H9 (cell line): ENCODE measurements at regions not wholly inside any gene's neighbourhood (a gene's known extent, or its start where the extent isn't known, plus 50 kb on each side); places are given as distances from the start of the nearest gene placed in this dataset.
"Not testable (repeated sequence)": the region's sequence is repeated elsewhere in the genome, so short reads cannot be mapped to it uniquely, and the experiment has no call there.

Experiments used
- DNase-seq: peaks from one replicate; pipeline ENCODE4 v3.0.0-alpha.2; 2017
- H2AFZ ChIP-seq: one replicate; pipeline ENCODE4 v1.6.1; 2013; ENCODE audit warnings: mild to moderate bottlenecking, low read length, control low read depth, moderate library complexity
- H2AK5ac ChIP-seq: 2 replicates; pipeline ENCODE4 v1.6.1; 2013; ENCODE audit warnings: low read length, control low read depth, mixed read lengths; ENCODE audit not compliant: insufficient read length
- H2BK120ac ChIP-seq: one replicate; pipeline ENCODE4 v1.6.1; 2013; ENCODE audit warnings: low read depth, mild to moderate bottlenecking, low read length, control low read depth, inconsistent platforms; ENCODE audit not compliant: poor library complexity, severe bottlenecking
- H2BK12ac ChIP-seq: 2 replicates; pipeline ENCODE4 v1.6.1; 2013; ENCODE audit warnings: low read length, control low read depth, mixed read lengths, low read depth; ENCODE audit not compliant: insufficient read length
- H2BK15ac ChIP-seq: 2 replicates; pipeline ENCODE4 v1.6.1; 2013; ENCODE audit warnings: low read depth, low read length, control low read depth
- H2BK20ac ChIP-seq: one replicate; pipeline ENCODE4 v1.6.1; 2013; ENCODE audit warnings: low read depth, mild to moderate bottlenecking, low read length, control low read depth, inconsistent platforms; ENCODE audit not compliant: poor library complexity, severe bottlenecking
- H2BK5ac ChIP-seq: 2 replicates; pipeline ENCODE4 v1.6.1; 2013; ENCODE audit warnings: low read length, control low read depth, mixed read lengths; ENCODE audit not compliant: insufficient read length
- H3K14ac ChIP-seq: 2 replicates; pipeline ENCODE4 v1.6.1; 2013; ENCODE audit warnings: low read length, control low read depth; ENCODE audit not compliant: insufficient read depth
- H3K18ac ChIP-seq: 2 replicates; pipeline ENCODE4 v1.6.1; 2013; ENCODE audit warnings: low read depth, mild to moderate bottlenecking, mixed read lengths, low read length, control low read depth; ENCODE audit not compliant: insufficient read length
- H3K23ac ChIP-seq: 2 replicates; pipeline ENCODE4 v1.6.1; 2013; ENCODE audit warnings: low read length, control low read depth, mixed read lengths, low read depth; ENCODE audit not compliant: insufficient read length
- H3K23me2 ChIP-seq: 2 replicates; pipeline ENCODE4 v1.6.1; 2013; ENCODE audit warnings: low read depth, mild to moderate bottlenecking, mixed read lengths, low read length, control low read depth; ENCODE audit not compliant: insufficient read length, poor library complexity, severe bottlenecking
- H3K27ac ChIP-seq: 2 replicates; pipeline ENCODE4 v1.5.1; 2013; ENCODE audit warnings: low read length, control low read depth, mixed read lengths, low read depth; ENCODE audit not compliant: insufficient read length
- H3K27me3 ChIP-seq: 2 replicates; pipeline ENCODE4 v1.6.1; 2013; ENCODE audit warnings: low read length, control low read depth, inconsistent platforms; ENCODE audit not compliant: insufficient read depth
- H3K4ac ChIP-seq: 2 replicates; pipeline ENCODE4 v1.6.1; 2013; ENCODE audit warnings: low read depth, mild to moderate bottlenecking, control low read depth, inconsistent platforms, low read length, moderate library complexity
- H3K4me1 ChIP-seq: 2 replicates; pipeline ENCODE4 v1.6.1; 2013; ENCODE audit warnings: low read length, control low read depth, inconsistent platforms; ENCODE audit not compliant: insufficient read depth
- H3K4me2 ChIP-seq: 2 replicates; pipeline ENCODE4 v1.6.1; 2013; ENCODE audit warnings: low read length, control low read depth, mixed read lengths; ENCODE audit not compliant: insufficient read length, insufficient read depth
- H3K56ac ChIP-seq: 2 replicates; pipeline ENCODE4 v1.6.1; 2013; ENCODE audit warnings: low read depth, mild to moderate bottlenecking, mixed read lengths, low read length, control low read depth; ENCODE audit not compliant: insufficient read length
- H3K79me1 ChIP-seq: 2 replicates; pipeline ENCODE4 v1.6.1; 2013; ENCODE audit warnings: low read depth, mild to moderate bottlenecking, moderate library complexity, low read length, control low read depth, inconsistent platforms; ENCODE audit not compliant: insufficient read depth, poor library complexity, severe bottlenecking
- H3K79me2 ChIP-seq: 2 replicates; pipeline ENCODE4 v1.6.1; 2013; ENCODE audit warnings: low read length, control low read depth, inconsistent platforms; ENCODE audit not compliant: insufficient read depth
- H3K9ac ChIP-seq: 2 replicates; pipeline ENCODE4 v1.6.1; 2013; ENCODE audit warnings: low read length, control low read depth, mixed read lengths; ENCODE audit not compliant: insufficient read length; ENCODE audit errors: extremely low read depth
- H3K9me3 ChIP-seq: one replicate; pipeline ENCODE4 v1.6.1; 2013; ENCODE audit warnings: low read depth, low read length, inconsistent platforms; ENCODE audit not compliant: control insufficient read depth
- H3T11ph ChIP-seq: one replicate; pipeline ENCODE4 v1.6.1; 2013; ENCODE audit warnings: mild to moderate bottlenecking, low read length, control low read depth, inconsistent platforms
- H4K20me1 ChIP-seq: one replicate; pipeline ENCODE4 v1.6.1; 2013; ENCODE audit not compliant: control insufficient read depth, insufficient read length, insufficient read depth
- H4K5ac ChIP-seq: 2 replicates; pipeline ENCODE4 v1.6.1; 2013; ENCODE audit warnings: low read depth, mild to moderate bottlenecking, mixed read lengths, low read length, control low read depth; ENCODE audit not compliant: insufficient read length
- H4K8ac ChIP-seq: replicated peaks from 2 replicates; pipeline ENCODE4 v1.6.1; 2013; ENCODE audit warnings: low read length, control low read depth, mixed read lengths, low read depth; ENCODE audit not compliant: insufficient read length
- H4K91ac ChIP-seq: 2 replicates; pipeline ENCODE4 v1.6.1; 2013; ENCODE audit warnings: low read depth, mild to moderate bottlenecking, moderate library complexity, mixed read lengths, low read length, control low read depth; ENCODE audit not compliant: insufficient read length
- H3K27ac Mint-ChIP-seq, 3 experiments: 2 replicates in 2 of 3; 3 replicates in 1 of 3; pipeline ENCODE4 v1.8.0; 2020 to 2021; ENCODE audit warnings: mixed read lengths in 3 of 3, mild to moderate bottlenecking in 1 of 3, moderate library complexity in 1 of 3
- H3K27me3 Mint-ChIP-seq: 2 replicates; pipeline ENCODE4 v1.8.0; 2021; ENCODE audit warnings: low read depth, mild to moderate bottlenecking, moderate library complexity, mixed read lengths
- H3K36me3 Mint-ChIP-seq, 3 experiments: 2 replicates in 2 of 3; 3 replicates in 1 of 3; pipeline ENCODE4 v1.8.0; 2020 to 2021; ENCODE audit warnings: low read depth in 3 of 3, mixed read lengths in 3 of 3; ENCODE audit not compliant: insufficient read depth in 1 of 3
- H3K4me1 Mint-ChIP-seq, 2 experiments: 2 replicates each; pipeline ENCODE4 v1.8.0; 2020; ENCODE audit warnings: mixed read lengths in 2 of 2
- H3K4me3 Mint-ChIP-seq, 2 experiments: 2 replicates in 1 of 2; 3 replicates in 1 of 2; pipeline ENCODE4 v1.8.0; 2020 to 2021; ENCODE audit warnings: mild to moderate bottlenecking in 2 of 2, mixed read lengths in 2 of 2, moderate library complexity in 1 of 2
- H3K9me3 Mint-ChIP-seq, 2 experiments: 2 replicates in 1 of 2; 3 replicates in 1 of 2; pipeline ENCODE4 v1.8.0; 2020; ENCODE audit warnings: mild to moderate bottlenecking in 2 of 2, mixed read lengths in 2 of 2, moderate library complexity in 1 of 2
- WGBS: extraction: QIAGEN DNeasy Blood & Tissue Kit; methylation state at CpG from one replicate; pipeline ENCODE4 v1.1.7; 2013; ENCODE audit warnings: missing lambda C conversion rate, low lambda C conversion rate, mixed read lengths; ENCODE audit not compliant: insufficient read length; ENCODE audit errors: extremely low coverage; 5-methylcytosine and 5-hydroxymethylcytosine counted together
- TF ChIP-seq, protein P1 (sequence below): fragments of 200-600 bp; sonication (generic); conservative IDR thresholded peaks from 3 replicates; pipeline ENCODE4 v1.8.0; 2021; ENCODE audit warnings: antibody characterized with exemption, mild to moderate bottlenecking

DNA sequence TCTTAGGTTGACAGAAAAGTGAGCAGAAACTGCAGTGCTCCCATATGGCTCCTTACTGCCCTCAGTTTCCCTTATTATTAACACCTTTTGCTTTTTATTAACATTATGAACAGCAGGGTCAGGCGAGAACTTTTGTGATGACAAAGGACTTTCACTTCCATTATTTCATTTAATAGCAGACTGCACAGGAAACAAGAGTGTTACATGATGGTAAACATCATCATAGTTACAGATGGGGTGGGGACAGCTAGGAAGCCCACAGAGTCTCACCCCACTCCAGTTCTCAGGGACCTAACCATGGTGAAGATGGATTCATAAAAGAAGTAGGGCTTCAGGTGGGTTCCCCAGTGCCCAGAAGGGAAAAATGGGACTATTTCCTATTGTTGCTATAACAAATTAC lies 110.1 kb upstream of the PELI2 start:
- Mint-ChIP-seq H3K27me3 (no peaks in the 10 kb centered on the region; the same call in 1 of the 2 replicates), H3K4me1 (peaks cover 28 to 29% of the 10 kb centered on the region in 2 experiments), H3K27ac (no peak overlapping the region), H3K9me3 (peaks cover 10 to 12% of the 10 kb centered on the region in 2 experiments), H3K36me3 (peaks cover 0 to 4% (median 0%) of the 10 kb centered on the region in 3 experiments; a peak in 3 of 7 replicates), H3K4me3 (no peak overlapping the region)
- Histone ChIP-seq H4K5ac (no peak overlapping the region), H2BK20ac (no peak overlapping the region), H3K23ac (no peak overlapping the region), H2BK5ac (no peak overlapping the region), H4K91ac (no peak overlapping the region), H3K79me2 (no peaks in the 10 kb centered on the region), H2BK120ac (no peak overlapping the region), H2AFZ (no peak overlapping the region), H3K56ac (no peak overlapping the region), H3K9ac (no peak overlapping the region), H3K4me2 (no peak overlapping the region), H3T11ph (no peak overlapping the region), H2BK12ac (no peak overlapping the region), H3K14ac (no peak overlapping the region), H2BK15ac (no peak overlapping the region), H4K8ac (no peak overlapping the region), H3K23me2 (no peaks in the 10 kb centered on the region), H3K79me1 (no peaks in the 10 kb centered on the region), H3K4me1 (no peaks in the 10 kb centered on the region; the same call in 1 of the 2 replicates), H3K27me3 (peaks cover 3% of the 10 kb centered on the region; the same call in 1 of the 2 replicates), H3K27ac (no peak overlapping the region), H2AK5ac (no peak overlapping the region), H4K20me1 (no peaks in the 10 kb centered on the region), H3K4ac (no peak overlapping the region), H3K18ac (no peak overlapping the region), H3K9me3 (no peaks in the 10 kb centered on the region)
- TF ChIP-seq, protein P1, sequence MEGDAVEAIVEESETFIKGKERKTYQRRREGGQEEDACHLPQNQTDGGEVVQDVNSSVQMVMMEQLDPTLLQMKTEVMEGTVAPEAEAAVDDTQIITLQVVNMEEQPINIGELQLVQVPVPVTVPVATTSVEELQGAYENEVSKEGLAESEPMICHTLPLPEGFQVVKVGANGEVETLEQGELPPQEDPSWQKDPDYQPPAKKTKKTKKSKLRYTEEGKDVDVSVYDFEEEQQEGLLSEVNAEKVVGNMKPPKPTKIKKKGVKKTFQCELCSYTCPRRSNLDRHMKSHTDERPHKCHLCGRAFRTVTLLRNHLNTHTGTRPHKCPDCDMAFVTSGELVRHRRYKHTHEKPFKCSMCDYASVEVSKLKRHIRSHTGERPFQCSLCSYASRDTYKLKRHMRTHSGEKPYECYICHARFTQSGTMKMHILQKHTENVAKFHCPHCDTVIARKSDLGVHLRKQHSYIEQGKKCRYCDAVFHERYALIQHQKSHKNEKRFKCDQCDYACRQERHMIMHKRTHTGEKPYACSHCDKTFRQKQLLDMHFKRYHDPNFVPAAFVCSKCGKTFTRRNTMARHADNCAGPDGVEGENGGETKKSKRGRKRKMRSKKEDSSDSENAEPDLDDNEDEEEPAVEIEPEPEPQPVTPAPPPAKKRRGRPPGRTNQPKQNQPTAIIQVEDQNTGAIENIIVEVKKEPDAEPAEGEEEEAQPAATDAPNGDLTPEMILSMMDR = no peak
- no peak for DNase-seq
- WGBS = no CpG with 5 or more reads among the region's 1 CpG

DNA sequence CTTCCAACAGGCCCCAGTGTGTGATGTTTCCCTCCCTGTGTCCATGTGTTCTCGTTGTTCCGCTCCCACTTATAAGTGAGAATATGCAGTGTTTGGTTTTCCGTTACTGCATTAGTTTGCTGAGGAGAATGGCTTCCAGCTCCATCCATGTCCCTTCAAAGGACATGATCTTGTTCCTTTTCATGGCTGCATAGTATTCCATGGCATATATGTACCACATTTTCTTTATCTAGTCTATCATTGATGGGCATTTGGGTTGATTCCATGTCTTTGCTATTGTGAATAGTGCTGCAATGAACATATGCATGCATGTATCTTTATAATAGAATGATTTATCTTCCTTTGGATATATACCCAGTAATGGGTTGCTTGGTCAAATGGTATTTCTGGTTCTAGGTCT lies 109.5 kb upstream of the PELI2 start:
- not testable (repeated sequence) for H3K18ac ChIP-seq, H3K23ac ChIP-seq, H2BK120ac ChIP-seq, H3K27me3 ChIP-seq, H4K20me1 ChIP-seq, H3K27ac Mint-ChIP-seq, H4K5ac ChIP-seq, H3K9me3 ChIP-seq, H3K79me1 ChIP-seq, H4K91ac ChIP-seq, H3T11ph ChIP-seq, H3K79me2 ChIP-seq, H3K27me3 Mint-ChIP-seq, H2BK12ac ChIP-seq, H3K27ac ChIP-seq, H3K4me1 ChIP-seq, H3K36me3 Mint-ChIP-seq, H3K4ac ChIP-seq, H2BK20ac ChIP-seq, H2BK5ac ChIP-seq, H3K56ac ChIP-seq, H3K14ac ChIP-seq, H3K4me2 ChIP-seq, H2AK5ac ChIP-seq, H3K23me2 ChIP-seq, H2AFZ ChIP-seq, H3K4me3 Mint-ChIP-seq, H3K9ac ChIP-seq, DNase-seq, H4K8ac ChIP-seq, H2BK15ac ChIP-seq
- no CpG with 5 or more reads among the region's 3 CpGs for WGBS
- H3K9me3 Mint-ChIP-seq = peaks cover 10 to 12% of the 10 kb centered on the region in 2 experiments
- H3K4me1 Mint-ChIP-seq = peaks cover 28 to 29% of the 10 kb centered on the region in 2 experiments
